Large intestine (tissue), 3 donors: ENCODE measurements at regions not wholly inside any gene's neighbourhood (a gene's known extent, or its start where the extent isn't known, plus 50 kb on each side); places are given as distances from the start of the nearest gene placed in this dataset.

Experiments
- DNase-seq, 2 donors: peaks; one replicate each; pipeline versions ENCODE4 v3.0.0 to v3.0.0-alpha.2; 2013
- H3K27ac ChIP-seq: one replicate; pipeline ENCODE4 v1.5.1; 2013; ENCODE audit warnings: low read length
- H3K27me3 ChIP-seq: 2 replicates; pipeline ENCODE4 v1.6.1; 2013; ENCODE audit warnings: low read length; ENCODE audit not compliant: control insufficient read depth, insufficient read depth
- H3K36me3 ChIP-seq: 2 replicates; pipeline ENCODE4 v1.6.1; 2013; ENCODE audit warnings: low read length; ENCODE audit not compliant: control insufficient read depth, insufficient read depth
- H3K4me1 ChIP-seq: one replicate; pipeline ENCODE4 v1.6.1; 2013; ENCODE audit warnings: low read length; ENCODE audit not compliant: control insufficient read depth, insufficient read depth
- H3K4me3 ChIP-seq: one replicate; pipeline ENCODE4 v1.5.1; 2013; ENCODE audit warnings: low read length
- H3K9me3 ChIP-seq: one replicate; pipeline ENCODE4 v1.6.1; 2013; ENCODE audit warnings: mild to moderate bottlenecking, low read depth, low read length, moderate library complexity; ENCODE audit not compliant: control insufficient read depth
- WGBS: methylation state at CpG from one replicate; pipeline ENCODE4 v1.1.5; 2013; ENCODE audit warnings: low lambda C conversion rate; ENCODE audit not compliant: insufficient coverage; 5-methylcytosine and 5-hydroxymethylcytosine counted together

DNA sequence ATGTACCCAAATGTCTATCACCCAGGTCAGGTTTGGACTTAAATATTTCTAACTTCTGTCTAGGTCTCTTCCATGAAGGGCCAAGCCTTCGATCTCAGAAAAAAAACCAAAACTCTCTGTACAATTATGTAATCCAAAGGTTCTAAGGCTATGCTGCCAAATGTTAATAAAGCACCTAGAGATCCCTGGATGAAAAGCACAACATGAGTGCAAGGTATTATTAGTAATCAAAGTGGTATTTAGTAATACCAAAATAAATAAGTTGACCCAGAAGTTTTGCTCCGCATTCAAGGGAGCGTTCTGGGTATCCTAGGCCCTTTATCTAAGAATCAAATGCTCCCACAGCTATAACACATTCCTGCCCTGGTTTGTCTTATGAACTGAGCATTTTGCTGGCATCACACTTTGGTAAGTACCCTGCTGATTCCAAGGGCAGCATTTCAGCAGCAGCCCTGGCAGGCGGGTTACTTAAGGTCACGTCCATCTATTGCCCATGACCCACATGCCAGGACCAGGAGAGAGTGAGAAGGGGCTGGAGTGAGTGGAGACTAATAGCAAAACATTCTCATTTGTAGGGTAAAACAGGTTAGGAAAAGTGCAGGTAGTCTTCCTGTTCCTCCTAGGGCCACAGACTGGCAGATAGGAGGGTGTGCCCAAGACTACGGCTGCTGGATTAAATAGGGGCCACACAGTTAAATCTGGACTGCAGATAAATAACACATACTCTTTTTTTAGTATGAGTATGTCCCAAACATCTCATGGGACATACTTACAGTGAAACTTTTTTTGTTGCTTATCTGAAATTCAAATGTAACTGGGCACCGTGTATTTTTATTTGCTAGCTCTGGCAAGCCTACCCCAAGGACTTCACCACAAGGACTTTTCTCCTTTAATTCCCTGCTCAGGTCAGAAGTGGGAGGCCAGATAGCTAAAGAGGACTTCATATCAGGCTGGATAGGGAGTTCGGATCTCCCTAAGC, 76.0 kb upstream of the SNRK start:
- no peak overlapping the region for H3K27ac ChIP-seq
- peaks cover 23% of the 10 kb centered on the region for H3K4me1 ChIP-seq
- 86% methylated on average over 4 of the region's 8 CpGs for WGBS
- H3K27me3 ChIP-seq, result no peaks in the 10 kb centered on the region
- no peaks in the 10 kb centered on the region for H3K9me3 ChIP-seq
- no peak overlapping the region for H3K4me3 ChIP-seq
- H3K36me3 ChIP-seq, result no peaks in the 10 kb centered on the region
- no peak for DNase-seq

GRCh38 chr3:43207628-43208085, 78.7 kb upstream of the SNRK start:
- peak overlapping the region; percentile 53 for H3K27ac ChIP-seq
- WGBS, result no CpG with 5 or more reads among the region's 3 CpGs
- H3K36me3 ChIP-seq, result no peaks in the 10 kb centered on the region
- H3K9me3 ChIP-seq, result no peaks in the 10 kb centered on the region
- H3K4me1 ChIP-seq, result peaks cover 7% of the 10 kb centered on the region
- H3K4me3 ChIP-seq, result no peak overlapping the region
- DNase-seq, result peak in 1 of 2 donors; percentile 79
- H3K27me3 ChIP-seq, result no peaks in the 10 kb centered on the region

GRCh38 chr3:43206632-43207031, 79.7 kb upstream of the SNRK start:
- WGBS, result 83% methylated on average over 2 of the region's 10 CpGs
- no peaks in the 10 kb centered on the region for H3K27me3 ChIP-seq
- no peak overlapping the region for H3K27ac ChIP-seq
- no peaks in the 10 kb centered on the region for H3K36me3 ChIP-seq
- H3K4me1 ChIP-seq, result peaks cover 6% of the 10 kb centered on the region
- H3K4me3 ChIP-seq, result no peak overlapping the region
- H3K9me3 ChIP-seq, result no peaks in the 10 kb centered on the region
- no peak for DNase-seq

DNA sequence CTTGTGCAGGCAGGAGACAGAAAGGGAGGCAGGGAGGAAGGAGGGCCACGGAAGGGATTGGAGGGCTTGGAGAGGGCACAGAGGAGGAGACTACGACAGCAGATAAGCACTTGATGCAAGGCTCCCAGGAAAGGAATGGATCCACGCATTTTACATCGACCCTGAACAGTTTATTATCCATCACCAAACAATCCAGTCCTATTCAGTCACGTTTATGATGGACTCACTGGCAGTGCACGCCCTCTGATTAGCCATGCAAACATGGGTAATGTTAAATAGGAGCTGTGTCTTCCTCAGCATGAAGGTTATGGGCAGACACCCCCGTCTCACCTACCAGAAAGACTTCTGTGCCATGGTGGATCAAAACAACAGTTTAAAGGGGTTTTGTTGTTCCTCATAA, 80.2 kb upstream of the SNRK start:
- Histone ChIP-seq H3K9me3 (no peaks in the 10 kb centered on the region), H3K27me3 (no peaks in the 10 kb centered on the region), H3K4me3 (no peak overlapping the region), H3K27ac (no peak overlapping the region), H3K36me3 (no peaks in the 10 kb centered on the region), H3K4me1 (peaks cover 6% of the 10 kb centered on the region)
- DNase-seq, result peak in 1 of 2 donors; percentile 42
- WGBS, result no CpG with 5 or more reads among the region's 7 CpGs

DNA sequence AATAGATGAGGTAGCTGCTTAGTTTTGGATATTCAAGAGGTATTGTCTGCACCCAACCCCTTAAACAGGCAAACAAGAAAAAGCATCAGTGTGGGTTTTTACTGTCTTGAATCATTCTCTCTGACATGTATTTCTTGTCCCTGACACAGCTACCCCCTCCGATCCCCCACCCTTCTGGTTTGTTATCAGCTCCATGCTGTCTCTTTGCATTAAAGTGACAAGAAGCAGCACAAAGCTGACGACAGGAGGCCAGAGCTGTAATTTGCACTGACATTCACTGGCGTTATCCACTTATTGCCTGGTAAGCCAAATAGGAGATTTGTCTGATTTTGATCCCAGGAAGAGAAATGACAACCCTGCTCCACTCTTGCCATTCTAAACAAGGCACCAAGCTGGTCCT, 83.3 kb upstream of the SNRK start:
- H3K36me3 ChIP-seq, result no peaks in the 10 kb centered on the region
- no peak overlapping the region for H3K27ac ChIP-seq
- DNase-seq, result no peak
- no CpG with 5 or more reads among the region's 3 CpGs for WGBS
- H3K9me3 ChIP-seq, result no peaks in the 10 kb centered on the region
- H3K27me3 ChIP-seq, result no peaks in the 10 kb centered on the region
- peaks cover 4% of the 10 kb centered on the region for H3K4me1 ChIP-seq
- no peak overlapping the region for H3K4me3 ChIP-seq

GRCh38 chr3:43201581-43201980, 84.8 kb upstream of the SNRK start:
- no peaks in the 10 kb centered on the region for H3K36me3 ChIP-seq
- DNase-seq, result no peak
- H3K27me3 ChIP-seq, result no peaks in the 10 kb centered on the region
- H3K4me3 ChIP-seq, result no peak overlapping the region
- no CpG with 5 or more reads among the region's 1 CpG for WGBS
- H3K4me1 ChIP-seq, result peaks cover 2% of the 10 kb centered on the region
- no peak overlapping the region for H3K27ac ChIP-seq
- no peaks in the 10 kb centered on the region for H3K9me3 ChIP-seq

- no peaks in the 10 kb centered on the region for H3K9me3 ChIP-seq
- DNase-seq, result no peak
- peaks cover 4% of the 10 kb centered on the region for H3K4me1 ChIP-seq
- H3K27ac ChIP-seq, result no peak overlapping the region
- no peaks in the 10 kb centered on the region for H3K36me3 ChIP-seq
- H3K4me3 ChIP-seq, result no peak overlapping the region
- no peaks in the 10 kb centered on the region for H3K27me3 ChIP-seq
- WGBS, result no CpG with 5 or more reads among the region's 3 CpGs
Measured at GRCh38 chr3:43199645-43200306, 86.6 kb upstream of the SNRK start.

GRCh38 chr3:43198791-43199644, 87.3 kb upstream of the SNRK start:
- Histone ChIP-seq H3K27ac (no peak overlapping the region), H3K4me3 (no peak overlapping the region), H3K4me1 (peaks cover 12% of the 10 kb centered on the region), H3K27me3 (no peaks in the 10 kb centered on the region), H3K9me3 (no peaks in the 10 kb centered on the region), H3K36me3 (no peaks in the 10 kb centered on the region)
- 100% methylated on average over 1 of the region's 3 CpGs for WGBS
- DNase-seq, result no peak

DNA sequence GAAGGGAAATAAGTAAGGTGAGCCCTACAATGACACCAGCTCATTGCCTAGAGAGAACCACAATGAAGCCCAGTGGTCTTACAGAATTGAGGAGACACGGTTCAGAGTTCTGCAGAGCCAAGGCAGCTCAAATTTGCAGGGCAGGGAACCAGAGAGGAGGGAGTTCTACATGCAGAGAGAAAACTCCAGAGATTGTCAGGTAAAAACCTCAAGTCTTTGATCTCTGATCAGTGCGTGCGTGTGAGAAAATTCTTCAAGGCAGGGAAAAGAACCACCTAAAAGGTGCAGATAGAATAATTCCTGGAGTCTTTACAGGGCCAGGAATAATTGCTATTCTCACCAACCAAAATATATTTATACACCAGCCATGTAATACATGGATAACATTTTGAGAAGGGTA, 88.0 kb upstream of the SNRK start:
- Histone ChIP-seq H3K27ac (no peak overlapping the region), H3K27me3 (no peaks in the 10 kb centered on the region), H3K36me3 (no peaks in the 10 kb centered on the region), H3K4me3 (no peak overlapping the region), H3K9me3 (no peaks in the 10 kb centered on the region), H3K4me1 (peaks cover 14% of the 10 kb centered on the region)
- DNase-seq, result no peak
- no CpG with 5 or more reads among the region's 3 CpGs for WGBS

- no peaks in the 10 kb centered on the region for H3K27me3 ChIP-seq
- peaks cover 14% of the 10 kb centered on the region for H3K4me1 ChIP-seq
- H3K27ac ChIP-seq, result no peak overlapping the region
- no peak overlapping the region for H3K4me3 ChIP-seq
- DNase-seq, result no peak
- no peaks in the 10 kb centered on the region for H3K9me3 ChIP-seq
- H3K36me3 ChIP-seq, result no peaks in the 10 kb centered on the region
- WGBS, result no CpG with 5 or more reads among the region's 1 CpG
Measured at GRCh38 chr3:43197181-43197580, 89.2 kb upstream of the SNRK start.
